ENCODE measurements at regions not wholly inside any gene's neighbourhood (a gene's known extent, or its start where the extent isn't known, plus 50 kb on each side); places are given as distances from the start of the nearest gene placed in this dataset.

- TF ChIP-seq ZFP90 (CRISPR knock-in tag; IDR thresholded peaks at IDR 0.05; ENCODE audit: borderline replicate concordance) (no peak), ZNF260 (CRISPR knock-in tag; IDR thresholded peaks at IDR 0.05; ENCODE audit: borderline replicate concordance, low read depth) (0 out of 2 replicates have a peak, but pooled peaks have one; percentile 44), ZNF691 (CRISPR knock-in tag; IDR thresholded peaks at IDR 0.05; ENCODE audit: borderline replicate concordance, low read depth) (peak; percentile 65; the same call in 1 of the 2 replicates), GABPB1 (CRISPR knock-in tag; IDR thresholded peaks at IDR 0.05) (peak; percentile 51; the same call in 1 of the 2 replicates), ZNF550 (CRISPR knock-in tag; IDR thresholded peaks at IDR 0.05; ENCODE audit: borderline replicate concordance) (no peak), ESRRA (CRISPR knock-in tag; IDR thresholded peaks at IDR 0.05; ENCODE audit: low read depth) (no peak), PITX1 (CRISPR knock-in tag; IDR thresholded peaks at IDR 0.05) (0 out of 2 replicates have a peak, but pooled peaks have one; percentile 18), HOXA5 (CRISPR knock-in tag; IDR thresholded peaks at IDR 0.05) (peak; percentile 66), KDM1A (CRISPR knock-in tag; IDR thresholded peaks at IDR 0.05) (no peak), ZNF501 (CRISPR knock-in tag; IDR thresholded peaks at IDR 0.05) (peak; percentile 53; the same call in 1 of the 2 replicates), ZNF652 (CRISPR knock-in tag; IDR thresholded peaks at IDR 0.05; ENCODE audit: borderline replicate concordance, low read depth) (peak; percentile 41; the same call in 1 of the 2 replicates), CENPT (CRISPR knock-in tag; IDR thresholded peaks at IDR 0.05; ENCODE audit: low read depth) (no peak), SKI (IDR thresholded peaks at IDR 0.05; ENCODE audit: partially characterized antibody) (peak; percentile 88), MXI1 (IDR thresholded peaks at IDR 0.05; ENCODE audit: borderline replicate concordance, low read depth, low read length) (peak; percentile 74; the same call in 1 of the 3 replicates), ZNF282 (IDR thresholded peaks at IDR 0.05; ENCODE audit: partially characterized antibody) (no peak)
- TF ChIP-seq, protein P1, sequence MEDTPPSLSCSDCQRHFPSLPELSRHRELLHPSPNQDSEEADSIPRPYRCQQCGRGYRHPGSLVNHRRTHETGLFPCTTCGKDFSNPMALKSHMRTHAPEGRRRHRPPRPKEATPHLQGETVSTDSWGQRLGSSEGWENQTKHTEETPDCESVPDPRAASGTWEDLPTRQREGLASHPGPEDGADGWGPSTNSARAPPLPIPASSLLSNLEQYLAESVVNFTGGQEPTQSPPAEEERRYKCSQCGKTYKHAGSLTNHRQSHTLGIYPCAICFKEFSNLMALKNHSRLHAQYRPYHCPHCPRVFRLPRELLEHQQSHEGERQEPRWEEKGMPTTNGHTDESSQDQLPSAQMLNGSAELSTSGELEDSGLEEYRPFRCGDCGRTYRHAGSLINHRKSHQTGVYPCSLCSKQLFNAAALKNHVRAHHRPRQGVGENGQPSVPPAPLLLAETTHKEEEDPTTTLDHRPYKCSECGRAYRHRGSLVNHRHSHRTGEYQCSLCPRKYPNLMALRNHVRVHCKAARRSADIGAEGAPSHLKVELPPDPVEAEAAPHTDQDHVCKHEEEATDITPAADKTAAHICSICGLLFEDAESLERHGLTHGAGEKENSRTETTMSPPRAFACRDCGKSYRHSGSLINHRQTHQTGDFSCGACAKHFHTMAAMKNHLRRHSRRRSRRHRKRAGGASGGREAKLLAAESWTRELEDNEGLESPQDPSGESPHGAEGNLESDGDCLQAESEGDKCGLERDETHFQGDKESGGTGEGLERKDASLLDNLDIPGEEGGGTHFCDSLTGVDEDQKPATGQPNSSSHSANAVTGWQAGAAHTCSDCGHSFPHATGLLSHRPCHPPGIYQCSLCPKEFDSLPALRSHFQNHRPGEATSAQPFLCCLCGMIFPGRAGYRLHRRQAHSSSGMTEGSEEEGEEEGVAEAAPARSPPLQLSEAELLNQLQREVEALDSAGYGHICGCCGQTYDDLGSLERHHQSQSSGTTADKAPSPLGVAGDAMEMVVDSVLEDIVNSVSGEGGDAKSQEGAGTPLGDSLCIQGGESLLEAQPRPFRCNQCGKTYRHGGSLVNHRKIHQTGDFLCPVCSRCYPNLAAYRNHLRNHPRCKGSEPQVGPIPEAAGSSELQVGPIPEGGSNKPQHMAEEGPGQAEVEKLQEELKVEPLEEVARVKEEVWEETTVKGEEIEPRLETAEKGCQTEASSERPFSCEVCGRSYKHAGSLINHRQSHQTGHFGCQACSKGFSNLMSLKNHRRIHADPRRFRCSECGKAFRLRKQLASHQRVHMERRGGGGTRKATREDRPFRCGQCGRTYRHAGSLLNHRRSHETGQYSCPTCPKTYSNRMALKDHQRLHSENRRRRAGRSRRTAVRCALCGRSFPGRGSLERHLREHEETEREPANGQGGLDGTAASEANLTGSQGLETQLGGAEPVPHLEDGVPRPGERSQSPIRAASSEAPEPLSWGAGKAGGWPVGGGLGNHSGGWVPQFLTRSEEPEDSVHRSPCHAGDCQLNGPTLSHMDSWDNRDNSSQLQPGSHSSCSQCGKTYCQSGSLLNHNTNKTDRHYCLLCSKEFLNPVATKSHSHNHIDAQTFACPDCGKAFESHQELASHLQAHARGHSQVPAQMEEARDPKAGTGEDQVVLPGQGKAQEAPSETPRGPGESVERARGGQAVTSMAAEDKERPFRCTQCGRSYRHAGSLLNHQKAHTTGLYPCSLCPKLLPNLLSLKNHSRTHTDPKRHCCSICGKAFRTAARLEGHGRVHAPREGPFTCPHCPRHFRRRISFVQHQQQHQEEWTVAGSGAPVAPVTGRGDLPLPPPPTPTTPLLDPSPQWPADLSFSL (CRISPR knock-in tag; IDR thresholded peaks at IDR 0.05) = 0 out of 2 replicates have a peak, but pooled peaks have one; percentile 50
- TF ChIP-seq, protein P2, sequence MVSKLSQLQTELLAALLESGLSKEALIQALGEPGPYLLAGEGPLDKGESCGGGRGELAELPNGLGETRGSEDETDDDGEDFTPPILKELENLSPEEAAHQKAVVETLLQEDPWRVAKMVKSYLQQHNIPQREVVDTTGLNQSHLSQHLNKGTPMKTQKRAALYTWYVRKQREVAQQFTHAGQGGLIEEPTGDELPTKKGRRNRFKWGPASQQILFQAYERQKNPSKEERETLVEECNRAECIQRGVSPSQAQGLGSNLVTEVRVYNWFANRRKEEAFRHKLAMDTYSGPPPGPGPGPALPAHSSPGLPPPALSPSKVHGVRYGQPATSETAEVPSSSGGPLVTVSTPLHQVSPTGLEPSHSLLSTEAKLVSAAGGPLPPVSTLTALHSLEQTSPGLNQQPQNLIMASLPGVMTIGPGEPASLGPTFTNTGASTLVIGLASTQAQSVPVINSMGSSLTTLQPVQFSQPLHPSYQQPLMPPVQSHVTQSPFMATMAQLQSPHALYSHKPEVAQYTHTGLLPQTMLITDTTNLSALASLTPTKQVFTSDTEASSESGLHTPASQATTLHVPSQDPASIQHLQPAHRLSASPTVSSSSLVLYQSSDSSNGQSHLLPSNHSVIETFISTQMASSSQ (IDR thresholded peaks at IDR 0.05; ENCODE audit: low read depth) = no peak
- TF ChIP-seq, protein P2 (CRISPR knock-in tag; IDR thresholded peaks at IDR 0.05; ENCODE audit: borderline replicate concordance) = no peak
Measured at GRCh38 chr20:19903168-19903811, 113.9 kb upstream of the NAA20 start (continued).

Data from HepG2 (cell line).